WTC11 (cell line): ENCODE measurements at regions not wholly inside any gene's neighbourhood (a gene's known extent, or its start where the extent isn't known, plus 50 kb on each side); places are given as distances from the start of the nearest gene placed in this dataset.

Experiments
- ATF2 ChIP-seq: sonication (generic); formaldehyde crosslinking; IDR thresholded peaks from 2 replicates; pipeline ENCODE4 v1.8.1; 2022; ENCODE audit warnings: low read depth, missing genetic modification reagents, borderline replicate concordance
- ATF3 ChIP-seq: sonication (generic); formaldehyde crosslinking; conservative IDR thresholded peaks from 2 replicates; pipeline ENCODE4 v1.8.1; 2022; ENCODE audit warnings: mild to moderate bottlenecking, missing genetic modification reagents
- CREB1 ChIP-seq: sonication (generic); formaldehyde crosslinking; IDR thresholded peaks from 2 replicates; pipeline ENCODE4 v1.8.0; 2023; ENCODE audit warnings: mild to moderate bottlenecking, missing genetic modification reagents
- SOX15 ChIP-seq: fragments of 250-450 bp; sonication (Bioruptor Pico); IDR thresholded peaks from 2 replicates; pipeline ENCODE4 v1.9.0; 2021; ENCODE audit warnings: mild to moderate bottlenecking
- STAT6 ChIP-seq: sonication (generic); formaldehyde crosslinking; conservative IDR thresholded peaks from 2 replicates; pipeline ENCODE4 v1.8.1; 2023; ENCODE audit warnings: mild to moderate bottlenecking, low read depth, missing genetic modification reagents, moderate library complexity
- TEAD1 ChIP-seq: sonication (generic); formaldehyde crosslinking; IDR thresholded peaks from 2 replicates; pipeline ENCODE4 v1.8.0; 2022; ENCODE audit warnings: mild to moderate bottlenecking, missing genetic modification reagents
- TEAD4 ChIP-seq: sonication (generic); formaldehyde crosslinking; IDR thresholded peaks from 2 replicates; pipeline ENCODE4 v1.8.0; 2022; ENCODE audit warnings: mild to moderate bottlenecking, missing genetic modification reagents
- USF1 ChIP-seq: sonication (generic); formaldehyde crosslinking; IDR thresholded peaks from 2 replicates; pipeline ENCODE4 v1.8.0; 2022; ENCODE audit warnings: mild to moderate bottlenecking, missing genetic modification reagents
- ZNF121 ChIP-seq: sonication (generic); formaldehyde crosslinking; IDR thresholded peaks from 2 replicates; pipeline ENCODE4 v1.8.0; 2023; ENCODE audit warnings: missing genetic modification reagents
- ZNF138 ChIP-seq: sonication (generic); formaldehyde crosslinking; conservative IDR thresholded peaks from 2 replicates; pipeline ENCODE4 v1.8.1; 2022; ENCODE audit warnings: mild to moderate bottlenecking, moderate library complexity, missing genetic modification reagents
- ZNF263 ChIP-seq: sonication (generic); formaldehyde crosslinking; IDR thresholded peaks from 2 replicates; pipeline ENCODE4 v1.8.1; 2022; ENCODE audit warnings: low read depth, mild to moderate bottlenecking, moderate library complexity, missing genetic modification reagents
- TF ChIP-seq, protein P1 (sequence below): fragments of 200-600 bp; IDR thresholded peaks from 2 replicates; pipeline ENCODE4 v1.8.0; 2022; ENCODE audit warnings: antibody characterized with exemption
- TF ChIP-seq, protein P2 (sequence below): sonication (generic); formaldehyde crosslinking; IDR thresholded peaks from 2 replicates; pipeline ENCODE4 v1.8.1; 2022; ENCODE audit warnings: mild to moderate bottlenecking, missing genetic modification reagents, moderate library complexity, borderline replicate concordance

DNA sequence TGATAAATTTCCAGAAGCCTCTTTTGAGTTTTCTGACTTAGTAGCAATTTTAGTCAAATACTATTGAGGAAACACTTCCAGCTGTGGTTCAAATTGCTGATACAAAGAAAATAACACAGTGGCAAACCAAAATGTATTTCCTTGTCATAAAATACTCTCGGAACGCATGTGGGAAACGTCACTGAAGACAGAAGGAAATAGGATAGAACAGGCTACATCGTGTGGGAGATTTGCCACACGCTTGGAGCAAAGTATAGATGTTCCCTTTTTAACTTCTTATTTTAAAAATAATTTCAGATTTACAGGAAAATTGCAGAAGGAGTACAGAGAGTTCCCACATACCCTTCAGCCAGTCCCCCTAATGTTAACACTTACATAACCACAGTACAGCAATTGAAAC, 88.8 kb downstream of the ING1 start:
- TF ChIP-seq ZNF263 (CRISPR knock-in tag) (no peak), SOX15 (CRISPR knock-in tag) (no peak), TEAD1 (CRISPR knock-in tag) (no peak), ATF2 (no peak), USF1 (CRISPR knock-in tag) (no peak), STAT6 (CRISPR knock-in tag) (no peak), ZNF138 (CRISPR knock-in tag) (no peak), TEAD4 (CRISPR knock-in tag) (no peak), ZNF121 (CRISPR knock-in tag) (no peak), ATF3 (CRISPR knock-in tag) (no peak), CREB1 (CRISPR knock-in tag) (no peak)
- TF ChIP-seq, protein P1, sequence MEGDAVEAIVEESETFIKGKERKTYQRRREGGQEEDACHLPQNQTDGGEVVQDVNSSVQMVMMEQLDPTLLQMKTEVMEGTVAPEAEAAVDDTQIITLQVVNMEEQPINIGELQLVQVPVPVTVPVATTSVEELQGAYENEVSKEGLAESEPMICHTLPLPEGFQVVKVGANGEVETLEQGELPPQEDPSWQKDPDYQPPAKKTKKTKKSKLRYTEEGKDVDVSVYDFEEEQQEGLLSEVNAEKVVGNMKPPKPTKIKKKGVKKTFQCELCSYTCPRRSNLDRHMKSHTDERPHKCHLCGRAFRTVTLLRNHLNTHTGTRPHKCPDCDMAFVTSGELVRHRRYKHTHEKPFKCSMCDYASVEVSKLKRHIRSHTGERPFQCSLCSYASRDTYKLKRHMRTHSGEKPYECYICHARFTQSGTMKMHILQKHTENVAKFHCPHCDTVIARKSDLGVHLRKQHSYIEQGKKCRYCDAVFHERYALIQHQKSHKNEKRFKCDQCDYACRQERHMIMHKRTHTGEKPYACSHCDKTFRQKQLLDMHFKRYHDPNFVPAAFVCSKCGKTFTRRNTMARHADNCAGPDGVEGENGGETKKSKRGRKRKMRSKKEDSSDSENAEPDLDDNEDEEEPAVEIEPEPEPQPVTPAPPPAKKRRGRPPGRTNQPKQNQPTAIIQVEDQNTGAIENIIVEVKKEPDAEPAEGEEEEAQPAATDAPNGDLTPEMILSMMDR: no peak
- TF ChIP-seq, protein P2, sequence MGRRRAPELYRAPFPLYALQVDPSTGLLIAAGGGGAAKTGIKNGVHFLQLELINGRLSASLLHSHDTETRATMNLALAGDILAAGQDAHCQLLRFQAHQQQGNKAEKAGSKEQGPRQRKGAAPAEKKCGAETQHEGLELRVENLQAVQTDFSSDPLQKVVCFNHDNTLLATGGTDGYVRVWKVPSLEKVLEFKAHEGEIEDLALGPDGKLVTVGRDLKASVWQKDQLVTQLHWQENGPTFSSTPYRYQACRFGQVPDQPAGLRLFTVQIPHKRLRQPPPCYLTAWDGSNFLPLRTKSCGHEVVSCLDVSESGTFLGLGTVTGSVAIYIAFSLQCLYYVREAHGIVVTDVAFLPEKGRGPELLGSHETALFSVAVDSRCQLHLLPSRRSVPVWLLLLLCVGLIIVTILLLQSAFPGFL (CRISPR knock-in tag): no peak
